ENCODE measurements at regions not wholly inside any gene's neighbourhood (a gene's known extent, or its start where the extent isn't known, plus 50 kb on each side); places are given as distances from the start of the nearest gene placed in this dataset.

DNA sequence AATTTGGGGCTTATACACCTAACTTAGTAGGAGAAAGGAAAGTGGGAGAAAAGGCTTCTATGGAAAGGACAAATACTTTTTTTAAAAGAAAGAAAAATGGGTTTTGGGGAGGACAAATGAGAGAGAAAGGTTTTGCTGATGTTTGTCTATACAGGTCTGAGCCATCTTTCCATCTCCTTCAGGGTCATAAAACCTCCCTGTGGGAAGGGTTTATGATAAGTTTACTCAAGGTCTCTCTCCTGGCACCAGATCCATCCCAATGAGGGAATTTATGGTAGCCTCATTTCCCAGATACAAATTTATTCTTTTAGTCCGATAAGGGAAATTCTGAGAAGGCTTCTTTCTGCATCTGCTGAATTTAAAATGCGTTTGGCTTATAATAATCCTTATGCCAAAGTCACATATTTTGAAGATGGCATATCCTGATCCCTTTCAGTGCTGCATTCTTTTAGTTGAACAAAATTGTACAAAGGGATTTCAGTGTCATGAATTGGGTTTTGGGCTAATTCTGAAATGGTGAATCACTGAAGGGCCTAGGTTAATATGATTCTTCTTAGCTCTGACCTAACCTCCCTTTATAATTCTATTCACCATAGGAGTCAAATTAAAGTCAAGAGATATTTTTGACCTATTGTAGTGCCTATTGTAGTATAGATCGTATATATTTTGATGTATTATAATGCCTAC is 173.5 kb upstream of the DYRK2 start:
- TF ChIP-seq, protein P1, sequence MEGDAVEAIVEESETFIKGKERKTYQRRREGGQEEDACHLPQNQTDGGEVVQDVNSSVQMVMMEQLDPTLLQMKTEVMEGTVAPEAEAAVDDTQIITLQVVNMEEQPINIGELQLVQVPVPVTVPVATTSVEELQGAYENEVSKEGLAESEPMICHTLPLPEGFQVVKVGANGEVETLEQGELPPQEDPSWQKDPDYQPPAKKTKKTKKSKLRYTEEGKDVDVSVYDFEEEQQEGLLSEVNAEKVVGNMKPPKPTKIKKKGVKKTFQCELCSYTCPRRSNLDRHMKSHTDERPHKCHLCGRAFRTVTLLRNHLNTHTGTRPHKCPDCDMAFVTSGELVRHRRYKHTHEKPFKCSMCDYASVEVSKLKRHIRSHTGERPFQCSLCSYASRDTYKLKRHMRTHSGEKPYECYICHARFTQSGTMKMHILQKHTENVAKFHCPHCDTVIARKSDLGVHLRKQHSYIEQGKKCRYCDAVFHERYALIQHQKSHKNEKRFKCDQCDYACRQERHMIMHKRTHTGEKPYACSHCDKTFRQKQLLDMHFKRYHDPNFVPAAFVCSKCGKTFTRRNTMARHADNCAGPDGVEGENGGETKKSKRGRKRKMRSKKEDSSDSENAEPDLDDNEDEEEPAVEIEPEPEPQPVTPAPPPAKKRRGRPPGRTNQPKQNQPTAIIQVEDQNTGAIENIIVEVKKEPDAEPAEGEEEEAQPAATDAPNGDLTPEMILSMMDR (conservative IDR thresholded peaks at IDR 0.05; ENCODE audit: low read depth, low read length): no peak
- TF ChIP-seq, protein P2, sequence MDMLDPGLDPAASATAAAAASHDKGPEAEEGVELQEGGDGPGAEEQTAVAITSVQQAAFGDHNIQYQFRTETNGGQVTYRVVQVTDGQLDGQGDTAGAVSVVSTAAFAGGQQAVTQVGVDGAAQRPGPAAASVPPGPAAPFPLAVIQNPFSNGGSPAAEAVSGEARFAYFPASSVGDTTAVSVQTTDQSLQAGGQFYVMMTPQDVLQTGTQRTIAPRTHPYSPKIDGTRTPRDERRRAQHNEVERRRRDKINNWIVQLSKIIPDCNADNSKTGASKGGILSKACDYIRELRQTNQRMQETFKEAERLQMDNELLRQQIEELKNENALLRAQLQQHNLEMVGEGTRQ (IDR thresholded peaks at IDR 0.05; ENCODE audit: low read depth, low read length): no peak
- TF ChIP-seq RAD21 (IDR thresholded peaks at IDR 0.05; ENCODE audit: low read length) (no peak), MXI1 (IDR thresholded peaks at IDR 0.05; ENCODE audit: borderline replicate concordance, low read depth, low read length) (no peak), POLR2A (IDR thresholded peaks at IDR 0.05; ENCODE audit: low read depth, low read length) (no peak), RCOR1 (IDR thresholded peaks at IDR 0.05; ENCODE audit: insufficient replicate concordance, low read length) (no peak), MAFK (IDR thresholded peaks at IDR 0.05; ENCODE audit: low read depth, low read length) (no peak)
- TF ChIP-seq, protein P3, sequence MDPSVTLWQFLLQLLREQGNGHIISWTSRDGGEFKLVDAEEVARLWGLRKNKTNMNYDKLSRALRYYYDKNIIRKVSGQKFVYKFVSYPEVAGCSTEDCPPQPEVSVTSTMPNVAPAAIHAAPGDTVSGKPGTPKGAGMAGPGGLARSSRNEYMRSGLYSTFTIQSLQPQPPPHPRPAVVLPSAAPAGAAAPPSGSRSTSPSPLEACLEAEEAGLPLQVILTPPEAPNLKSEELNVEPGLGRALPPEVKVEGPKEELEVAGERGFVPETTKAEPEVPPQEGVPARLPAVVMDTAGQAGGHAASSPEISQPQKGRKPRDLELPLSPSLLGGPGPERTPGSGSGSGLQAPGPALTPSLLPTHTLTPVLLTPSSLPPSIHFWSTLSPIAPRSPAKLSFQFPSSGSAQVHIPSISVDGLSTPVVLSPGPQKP (IDR thresholded peaks at IDR 0.05; ENCODE audit: borderline replicate concordance, low read depth, low read length): no peak
